22Rv1 (cell line): ENCODE measurements at regions not wholly inside any gene's neighbourhood (a gene's known extent, or its start where the extent isn't known, plus 50 kb on each side); places are given as distances from the start of the nearest gene placed in this dataset.

Experiments used
- ZFX ChIP-seq: fragments of 450-650 bp; IDR thresholded peaks from 2 replicates; pipeline ENCODE4 v1.6.1; 2017; ENCODE audit warnings: antibody characterized with exemption, borderline replicate concordance
- TF ChIP-seq, protein P1 (sequence below): fragments of 450-650 bp; IDR thresholded peaks from 2 replicates; pipeline ENCODE4 v1.5.1; 2017; ENCODE audit warnings: mild to moderate bottlenecking

DNA sequence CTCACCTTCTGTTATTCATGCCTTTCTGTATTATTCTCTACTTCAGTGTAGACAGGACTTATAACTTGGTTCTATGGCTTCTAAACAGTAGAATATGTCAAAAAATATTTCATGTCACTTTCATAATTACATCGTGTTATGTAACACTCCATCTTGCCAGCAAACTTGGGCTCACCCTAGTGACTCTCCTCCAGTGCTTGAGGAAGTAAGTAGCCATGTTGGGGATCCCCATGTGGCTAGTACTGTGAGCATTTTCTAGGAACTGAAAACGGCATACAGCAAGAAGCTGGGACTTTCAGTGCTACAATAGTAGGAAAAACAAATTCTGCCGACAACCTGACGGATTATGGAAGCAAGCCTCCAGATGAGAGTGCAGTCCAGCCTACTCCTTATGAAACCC is 495.6 kb downstream of the SLITRK6 start:
- TF ChIP-seq, protein P1, sequence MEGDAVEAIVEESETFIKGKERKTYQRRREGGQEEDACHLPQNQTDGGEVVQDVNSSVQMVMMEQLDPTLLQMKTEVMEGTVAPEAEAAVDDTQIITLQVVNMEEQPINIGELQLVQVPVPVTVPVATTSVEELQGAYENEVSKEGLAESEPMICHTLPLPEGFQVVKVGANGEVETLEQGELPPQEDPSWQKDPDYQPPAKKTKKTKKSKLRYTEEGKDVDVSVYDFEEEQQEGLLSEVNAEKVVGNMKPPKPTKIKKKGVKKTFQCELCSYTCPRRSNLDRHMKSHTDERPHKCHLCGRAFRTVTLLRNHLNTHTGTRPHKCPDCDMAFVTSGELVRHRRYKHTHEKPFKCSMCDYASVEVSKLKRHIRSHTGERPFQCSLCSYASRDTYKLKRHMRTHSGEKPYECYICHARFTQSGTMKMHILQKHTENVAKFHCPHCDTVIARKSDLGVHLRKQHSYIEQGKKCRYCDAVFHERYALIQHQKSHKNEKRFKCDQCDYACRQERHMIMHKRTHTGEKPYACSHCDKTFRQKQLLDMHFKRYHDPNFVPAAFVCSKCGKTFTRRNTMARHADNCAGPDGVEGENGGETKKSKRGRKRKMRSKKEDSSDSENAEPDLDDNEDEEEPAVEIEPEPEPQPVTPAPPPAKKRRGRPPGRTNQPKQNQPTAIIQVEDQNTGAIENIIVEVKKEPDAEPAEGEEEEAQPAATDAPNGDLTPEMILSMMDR, result no peak
- no peak for TF ChIP-seq ZFX
